Kidney epithelial cell (primary cell): ENCODE measurements at regions not wholly inside any gene's neighbourhood (a gene's known extent, or its start where the extent isn't known, plus 50 kb on each side); places are given as distances from the start of the nearest gene placed in this dataset.

ENCODE experiments used
- DNase-seq: peaks from one replicate; pipeline ENCODE4 v3.0.0-alpha.2; 2010; ENCODE audit warnings: low read depth
- H3K27me3 ChIP-seq: 2 replicates; pipeline ENCODE4 v1.6.0; 2011; ENCODE audit warnings: low read length; ENCODE audit not compliant: control insufficient read depth, insufficient read depth
- H3K36me3 ChIP-seq: 2 replicates; pipeline ENCODE4 v1.5.1; 2011; ENCODE audit warnings: low read length; ENCODE audit not compliant: control insufficient read depth, insufficient read depth
- H3K4me3 ChIP-seq: 2 replicates; pipeline ENCODE4 v1.5.1; 2011; ENCODE audit warnings: low read depth, mild to moderate bottlenecking, control low read depth, low read length
- CTCF ChIP-seq: IDR thresholded peaks from 2 replicates; pipeline ENCODE4 v1.5.1; 2011; ENCODE audit warnings: mild to moderate bottlenecking, moderate library complexity, low read length, control low read depth, inconsistent platforms; ENCODE audit not compliant: insufficient read depth, poor library complexity, severe bottlenecking

DNA sequence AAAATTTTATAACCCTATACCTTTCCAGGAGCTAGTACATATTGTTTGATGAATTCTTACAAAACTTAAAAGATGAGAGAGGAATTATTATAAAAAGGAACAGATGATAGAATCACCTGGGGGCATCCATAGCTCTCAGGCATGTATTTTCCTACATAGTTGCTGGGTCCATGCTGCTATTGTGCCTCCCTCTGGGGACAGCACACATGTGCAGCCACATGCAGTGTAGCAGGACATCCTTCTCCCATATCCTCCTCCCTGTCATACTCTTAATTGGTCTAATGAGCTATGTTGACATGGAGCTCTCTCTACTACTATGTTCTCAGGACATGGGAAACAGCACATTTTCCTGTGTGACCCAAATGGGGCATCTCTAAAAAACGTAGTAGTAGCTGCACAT, 898.2 kb upstream of the MAP3K7 start:
- no peak overlapping the region for H3K4me3 ChIP-seq
- no peaks in the 10 kb centered on the region for H3K36me3 ChIP-seq
- no peaks in the 10 kb centered on the region for H3K27me3 ChIP-seq
- no peak for TF ChIP-seq CTCF
- DNase-seq: no peak

DNA sequence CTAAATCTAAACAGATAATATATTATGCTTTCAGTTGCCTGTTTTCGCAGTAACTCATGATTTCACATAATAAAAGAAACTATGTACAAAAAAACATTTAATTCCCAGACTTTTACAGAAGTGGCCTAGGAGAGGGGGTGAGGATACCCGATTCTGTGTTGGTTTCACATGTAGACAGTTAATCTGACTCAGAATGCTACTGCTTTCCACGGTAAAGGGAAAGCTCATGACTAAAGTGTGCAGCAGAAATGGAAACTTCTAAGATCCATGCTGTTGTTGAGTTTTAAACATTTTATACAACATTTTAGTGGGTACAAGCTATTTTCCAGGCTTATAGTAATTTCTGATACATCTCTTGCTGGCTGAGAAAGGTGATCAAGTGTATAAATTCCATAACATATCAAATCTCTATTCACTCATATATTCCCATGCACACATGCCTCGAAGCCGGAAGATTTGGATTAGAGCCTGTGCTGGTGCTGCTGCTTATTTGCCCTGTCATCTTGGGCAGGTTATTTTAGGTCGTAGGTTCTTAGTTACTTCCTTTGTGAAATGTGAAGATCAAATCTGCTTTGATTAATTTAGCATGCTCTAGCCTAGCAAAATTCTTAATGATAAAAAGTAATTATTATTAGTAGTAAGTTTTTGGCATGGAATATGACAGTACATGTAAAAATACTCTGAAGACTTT, 896.7 kb upstream of the MAP3K7 start:
- DNase-seq: no peak
- H3K36me3 ChIP-seq: no peaks in the 10 kb centered on the region
- TF ChIP-seq CTCF: no peak
- H3K27me3 ChIP-seq: no peaks in the 10 kb centered on the region
- H3K4me3 ChIP-seq: no peak overlapping the region

GRCh38 chr6:91482498-91482897, 895.6 kb upstream of the MAP3K7 start:
- DNase-seq: no peak
- TF ChIP-seq CTCF: no peak

DNA sequence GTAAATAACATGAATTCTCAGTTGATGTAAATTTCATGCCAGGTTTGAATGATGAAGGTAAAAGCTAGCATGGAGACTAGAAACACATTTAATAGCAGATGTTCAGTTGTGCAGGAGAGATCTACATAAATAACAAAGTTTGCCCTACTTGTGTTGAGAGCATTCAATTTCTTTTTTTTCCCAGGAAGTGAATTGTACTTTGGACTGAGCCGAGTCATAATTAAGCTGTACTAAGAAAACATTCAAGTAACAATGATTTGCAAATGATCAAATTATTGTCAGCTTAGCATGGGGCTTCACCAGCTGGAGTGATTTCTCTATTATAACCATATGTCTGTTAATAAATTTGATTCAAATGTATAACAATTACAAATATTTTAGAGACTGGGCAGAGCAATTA, 893.5 kb upstream of the MAP3K7 start:
- H3K4me3 ChIP-seq: no peak overlapping the region
- no peak for DNase-seq
- H3K36me3 ChIP-seq: no peaks in the 10 kb centered on the region
- H3K27me3 ChIP-seq: no peaks in the 10 kb centered on the region
- no peak for TF ChIP-seq CTCF

More at GRCh38 chr6:91482498-91482897, 895.6 kb upstream of the MAP3K7 start:
- Histone ChIP-seq H3K4me3 (no peak overlapping the region), H3K27me3 (no peaks in the 10 kb centered on the region), H3K36me3 (no peaks in the 10 kb centered on the region)

DNA sequence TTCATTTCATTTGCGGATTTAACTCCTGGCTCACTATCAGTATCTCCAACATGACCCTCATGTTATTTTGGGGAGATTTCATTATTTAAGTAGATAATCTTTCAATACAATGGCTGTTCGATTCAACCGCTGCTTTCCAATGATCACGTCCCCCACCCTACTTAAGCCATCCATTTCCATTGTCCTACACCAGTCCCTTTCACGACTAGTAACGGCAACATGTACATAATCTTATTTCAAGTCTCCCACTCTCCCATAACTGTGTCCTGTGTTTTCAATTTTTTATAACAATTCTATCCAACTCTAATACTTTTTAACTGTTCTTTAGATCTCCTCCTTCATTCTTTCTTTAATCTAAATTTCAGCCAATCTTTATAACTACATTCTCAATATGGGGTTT, 890.8 kb upstream of the MAP3K7 start:
- no peaks in the 10 kb centered on the region for H3K27me3 ChIP-seq
- no peak for TF ChIP-seq CTCF
- H3K4me3 ChIP-seq: no peak overlapping the region
- no peak for DNase-seq
- no peaks in the 10 kb centered on the region for H3K36me3 ChIP-seq

DNA sequence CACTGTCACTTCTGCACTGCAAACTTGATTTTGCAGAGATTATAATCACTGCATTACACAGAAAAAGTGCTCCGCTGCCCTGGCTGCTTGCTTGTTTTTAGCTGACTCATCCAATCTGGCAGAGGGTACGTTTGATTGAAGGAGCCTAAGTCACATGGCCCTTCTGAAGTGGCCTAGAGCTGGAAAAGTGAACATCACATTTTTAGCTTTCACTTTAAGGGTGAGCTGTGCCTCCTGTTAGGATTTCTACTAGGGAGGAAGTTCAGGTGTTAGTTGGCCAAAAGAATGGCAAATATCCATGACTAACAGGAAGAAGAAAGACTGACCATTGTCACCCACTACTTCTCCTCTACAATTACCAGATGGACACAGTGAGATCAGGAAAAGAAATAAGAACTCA, 889.1 kb upstream of the MAP3K7 start:
- no peaks in the 10 kb centered on the region for H3K27me3 ChIP-seq
- H3K4me3 ChIP-seq: no peak overlapping the region
- no peaks in the 10 kb centered on the region for H3K36me3 ChIP-seq
- peak; percentile 77 for DNase-seq
- TF ChIP-seq CTCF: no peak
